Natural killer cell (primary cell): ENCODE measurements at regions not wholly inside any gene's neighbourhood (a gene's known extent, or its start where the extent isn't known, plus 50 kb on each side); places are given as distances from the start of the nearest gene placed in this dataset.

Source experiments
- ATAC-seq, 3 donors: fragments of 150-1000 bp in 2 of 3; fragments of 200-7000 bp in 1 of 3; cut with Tn5 transposase; 1 replicate in 1 of 3; 2 replicates in 2 of 3; pipeline ENCODE4 v1.10.0; 2021; ENCODE audit warnings: mild to moderate bottlenecking in 2 of 3, moderate library complexity in 2 of 3
- DNase-seq, 2 donors: peaks; one replicate each; pipeline versions ENCODE4 v3.0.0 to v3.0.0-alpha.2; 2013 to 2021; ENCODE audit warnings: mixed read lengths in 1 of 2
- H3K27ac ChIP-seq: one replicate; pipeline ENCODE4 v1.5.1; 2013; ENCODE audit warnings: mild to moderate bottlenecking, low read length
- H3K27me3 ChIP-seq: one replicate; pipeline ENCODE4 v1.6.1; 2013; ENCODE audit warnings: low read length; ENCODE audit not compliant: control insufficient read depth, insufficient read depth
- H3K36me3 ChIP-seq: one replicate; pipeline ENCODE4 v1.6.1; 2013; ENCODE audit warnings: low read length; ENCODE audit not compliant: control insufficient read depth, insufficient read depth
- H3K4me1 ChIP-seq: one replicate; pipeline ENCODE4 v1.6.1; 2013; ENCODE audit warnings: low read length; ENCODE audit not compliant: control insufficient read depth, insufficient read depth
- H3K4me3 ChIP-seq: one replicate; pipeline ENCODE4 v1.5.1; 2013; ENCODE audit warnings: low read length
- H3K9me3 ChIP-seq: one replicate; pipeline ENCODE4 v1.6.1; 2013; ENCODE audit warnings: low read length; ENCODE audit not compliant: control insufficient read depth, insufficient read depth
- H3K27ac Mint-ChIP-seq, 2 donors: one replicate each; pipeline ENCODE4 v1.8.0; 2022; ENCODE audit warnings: mild to moderate bottlenecking in 2 of 2, mixed read lengths in 2 of 2, moderate library complexity in 1 of 2
- H3K27me3 Mint-ChIP-seq, 2 donors: one replicate each; pipeline ENCODE4 v1.8.0; 2022; ENCODE audit warnings: low read depth in 2 of 2, mixed read lengths in 2 of 2
- H3K36me3 Mint-ChIP-seq: one replicate; pipeline ENCODE4 v1.8.0; 2022; ENCODE audit warnings: mixed read lengths
- H3K4me1 Mint-ChIP-seq, 2 donors: one replicate each; pipeline ENCODE4 v1.8.0; 2022; ENCODE audit warnings: mixed read lengths in 2 of 2
- H3K4me3 Mint-ChIP-seq: one replicate; pipeline ENCODE4 v1.8.0; 2022; ENCODE audit warnings: mild to moderate bottlenecking, moderate library complexity, mixed read lengths
- H3K9me3 Mint-ChIP-seq, 2 donors: one replicate each; pipeline ENCODE4 v1.8.0; 2022; ENCODE audit warnings: mixed read lengths in 2 of 2
- WGBS: methylation state at CpG from one replicate; pipeline ENCODE4 v1.1.7; 2013; ENCODE audit warnings: missing lambda C conversion rate; ENCODE audit not compliant: insufficient coverage; 5-methylcytosine and 5-hydroxymethylcytosine counted together
- intact Hi-C: fragments of 100-400 bp; cut with micrococcal nuclease; formaldehyde crosslinking; loops from one replicate; pipeline ENCODE4 v1.14.2; 2022
- TF ChIP-seq, protein P1 (sequence below): fragments of 200-600 bp; IDR thresholded peaks from one replicate; pipeline ENCODE4 v1.8.0; 2022; ENCODE audit warnings: antibody characterized with exemption

DNA sequence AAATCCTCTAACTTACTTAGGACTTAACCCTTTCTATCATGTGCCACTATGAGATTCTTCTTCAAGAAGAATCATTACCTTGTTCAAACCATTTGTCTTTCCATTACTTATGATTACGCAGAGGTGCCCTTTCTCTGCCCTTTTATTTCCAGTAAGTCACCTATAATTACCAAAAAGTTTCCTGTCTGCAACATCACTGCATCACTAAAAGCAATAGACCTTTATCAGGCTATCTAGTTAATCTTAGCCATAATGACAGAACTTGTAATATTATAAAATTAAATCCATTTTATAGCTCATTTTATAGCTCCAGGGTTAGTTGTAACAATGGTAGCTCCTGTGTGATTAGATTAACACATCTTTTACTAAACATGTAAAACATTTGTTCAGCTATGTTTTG lies 673.6 kb upstream of the PITX2 start:
- WGBS = 95% methylated on average over 1 of the region's 1 CpG
- no peak overlapping the region for H3K4me3 ChIP-seq
- Mint-ChIP-seq H3K27me3 (no peaks in the 10 kb centered on the region), H3K36me3 (no peaks in the 10 kb centered on the region), H3K9me3 (peaks cover 7 to 12% of the 10 kb centered on the region in 2 donors), H3K4me1 (no peaks in the 10 kb centered on the region), H3K4me3 (no peak overlapping the region), H3K27ac (no peak overlapping the region)
- no peaks in the 10 kb centered on the region for H3K4me1 ChIP-seq
- DNase-seq (no peak), ATAC-seq (no peak)
- H3K27ac ChIP-seq = no peak overlapping the region
- intact Hi-C loops = no loop called here
- H3K27me3 ChIP-seq = no peaks in the 10 kb centered on the region
- no peaks in the 10 kb centered on the region for H3K9me3 ChIP-seq
- H3K36me3 ChIP-seq = no peaks in the 10 kb centered on the region
- TF ChIP-seq, protein P1, sequence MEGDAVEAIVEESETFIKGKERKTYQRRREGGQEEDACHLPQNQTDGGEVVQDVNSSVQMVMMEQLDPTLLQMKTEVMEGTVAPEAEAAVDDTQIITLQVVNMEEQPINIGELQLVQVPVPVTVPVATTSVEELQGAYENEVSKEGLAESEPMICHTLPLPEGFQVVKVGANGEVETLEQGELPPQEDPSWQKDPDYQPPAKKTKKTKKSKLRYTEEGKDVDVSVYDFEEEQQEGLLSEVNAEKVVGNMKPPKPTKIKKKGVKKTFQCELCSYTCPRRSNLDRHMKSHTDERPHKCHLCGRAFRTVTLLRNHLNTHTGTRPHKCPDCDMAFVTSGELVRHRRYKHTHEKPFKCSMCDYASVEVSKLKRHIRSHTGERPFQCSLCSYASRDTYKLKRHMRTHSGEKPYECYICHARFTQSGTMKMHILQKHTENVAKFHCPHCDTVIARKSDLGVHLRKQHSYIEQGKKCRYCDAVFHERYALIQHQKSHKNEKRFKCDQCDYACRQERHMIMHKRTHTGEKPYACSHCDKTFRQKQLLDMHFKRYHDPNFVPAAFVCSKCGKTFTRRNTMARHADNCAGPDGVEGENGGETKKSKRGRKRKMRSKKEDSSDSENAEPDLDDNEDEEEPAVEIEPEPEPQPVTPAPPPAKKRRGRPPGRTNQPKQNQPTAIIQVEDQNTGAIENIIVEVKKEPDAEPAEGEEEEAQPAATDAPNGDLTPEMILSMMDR = no peak

GRCh38 chr4:111303806-111304205 lies 680.9 kb upstream of the PITX2 start:
- Mint-ChIP-seq H3K4me1 (no peaks in the 10 kb centered on the region), H3K9me3 (peaks cover 10 to 21% of the 10 kb centered on the region in 2 donors), H3K36me3 (no peaks in the 10 kb centered on the region), H3K27ac (no peak overlapping the region), H3K4me3 (no peak overlapping the region), H3K27me3 (no peaks in the 10 kb centered on the region)
- intact Hi-C loops = no loop called here
- no peaks in the 10 kb centered on the region for H3K36me3 ChIP-seq
- H3K27me3 ChIP-seq = no peaks in the 10 kb centered on the region
- H3K4me1 ChIP-seq = no peaks in the 10 kb centered on the region
- TF ChIP-seq, protein P1 = no peak
- ATAC-seq = no peak
- DNase-seq = no peak
- H3K9me3 ChIP-seq = peaks cover 1% of the 10 kb centered on the region
- no peak overlapping the region for H3K27ac ChIP-seq
- H3K4me3 ChIP-seq = no peak overlapping the region

- no peaks in the 10 kb centered on the region for H3K4me1 ChIP-seq
- no peak for ATAC-seq
- H3K4me1 Mint-ChIP-seq = no peaks in the 10 kb centered on the region
- no peak overlapping the region for H3K27ac Mint-ChIP-seq
- TF ChIP-seq, protein P1 = no peak
- H3K27ac ChIP-seq = no peak overlapping the region
- peaks cover 5 to 9% of the 10 kb centered on the region in 2 donors for H3K9me3 Mint-ChIP-seq
- no peaks in the 10 kb centered on the region for H3K9me3 ChIP-seq
- WGBS = 90% methylated on average over 6 of the region's 6 CpGs
- no peak overlapping the region for H3K4me3 Mint-ChIP-seq
- no peaks in the 10 kb centered on the region for H3K27me3 ChIP-seq
- DNase-seq = no peak
- intact Hi-C loops = no loop called here
- no peaks in the 10 kb centered on the region for H3K36me3 Mint-ChIP-seq
- no peaks in the 10 kb centered on the region for H3K27me3 Mint-ChIP-seq
- H3K4me3 ChIP-seq = no peak overlapping the region
- no peaks in the 10 kb centered on the region for H3K36me3 ChIP-seq
These were observed 700.6 kb upstream of the PITX2 start for GRCh38 chr4:111323496-111323895.

DNA sequence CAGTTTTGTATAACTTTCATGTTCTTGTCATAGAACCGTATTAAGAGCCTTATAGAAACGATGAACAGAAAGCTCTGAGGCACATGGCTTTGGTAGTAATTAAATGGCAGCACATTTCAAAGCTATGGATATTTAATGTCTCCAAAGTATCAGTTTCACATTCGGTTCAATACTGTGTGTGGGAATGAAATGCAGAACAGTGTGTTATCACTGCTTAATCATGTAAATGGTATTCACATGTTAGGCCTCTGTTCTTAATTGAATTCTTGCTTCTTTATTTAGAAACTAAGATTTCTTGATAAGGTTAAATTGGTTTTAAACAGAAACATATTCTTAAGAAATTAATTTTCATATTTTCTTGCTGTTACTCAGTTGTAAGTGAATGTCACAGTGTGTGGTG lies 701.0 kb upstream of the PITX2 start:
- TF ChIP-seq, protein P1 = no peak
- intact Hi-C loops = no loop called here
- H3K9me3 Mint-ChIP-seq = peaks cover 5 to 6% of the 10 kb centered on the region in 2 donors
- Histone ChIP-seq H3K27me3 (no peaks in the 10 kb centered on the region), H3K9me3 (no peaks in the 10 kb centered on the region), H3K4me3 (no peak overlapping the region), H3K36me3 (no peaks in the 10 kb centered on the region), H3K4me1 (no peaks in the 10 kb centered on the region), H3K27ac (no peak overlapping the region)
- H3K4me3 Mint-ChIP-seq = no peak overlapping the region
- no peaks in the 10 kb centered on the region for H3K4me1 Mint-ChIP-seq
- no peak for DNase-seq
- H3K27ac Mint-ChIP-seq = no peak overlapping the region
- H3K36me3 Mint-ChIP-seq = no peaks in the 10 kb centered on the region
- H3K27me3 Mint-ChIP-seq = no peaks in the 10 kb centered on the region
- ATAC-seq = no peak
- 83% methylated on average over 3 of the region's 3 CpGs for WGBS
